Spleen (tissue), 11 donors: ENCODE measurements at regions not wholly inside any gene's neighbourhood (a gene's known extent, or its start where the extent isn't known, plus 50 kb on each side); places are given as distances from the start of the nearest gene placed in this dataset.

Experiments
- DNase-seq: peaks from one replicate; pipeline ENCODE4 v3.0.0-alpha.2; 2020
- H3K27ac ChIP-seq, 8 donors: fragments of 200-600 bp; sonication (generic) in 7 of 8; 1 replicate in 4 of 8; 2 replicates in 4 of 8; pipeline versions ENCODE4 v1.5.0 to v1.8.0; 2016 to 2021; ENCODE audit warnings: inconsistent platforms in 4 of 8, mild to moderate bottlenecking in 4 of 8, moderate library complexity in 1 of 8
- H3K27me3 ChIP-seq, 7 donors: fragments of 200-600 bp; sonication (generic) in 6 of 7; replicated peaks in 1 of 7; 1 replicate in 4 of 7; 2 replicates in 3 of 7; pipeline versions ENCODE4 v1.5.0 to v1.8.0; 2016 to 2021; ENCODE audit warnings: inconsistent platforms in 3 of 7, mild to moderate bottlenecking in 1 of 7
- H3K36me3 ChIP-seq, 6 donors: fragments of 200-600 bp; sonication (generic) in 5 of 6; 1 replicate in 4 of 6; 2 replicates in 2 of 6; pipeline versions ENCODE4 v1.5.0 to v1.8.0; 2016 to 2021; ENCODE audit warnings: inconsistent platforms in 2 of 6
- H3K4me1 ChIP-seq, 6 donors: fragments of 200-600 bp; sonication (generic) in 5 of 6; 1 replicate in 3 of 6; 2 replicates in 3 of 6; pipeline versions ENCODE4 v1.5.0 to v1.8.0; 2016 to 2021; ENCODE audit warnings: inconsistent platforms in 3 of 6
- H3K4me3 ChIP-seq, 8 donors: fragments of 200-600 bp; sonication (generic) in 7 of 8; 1 replicate in 4 of 8; 2 replicates in 4 of 8; pipeline versions ENCODE4 v1.5.0 to v1.8.0; 2016 to 2021; ENCODE audit warnings: inconsistent platforms in 4 of 8, mild to moderate bottlenecking in 4 of 8, moderate library complexity in 2 of 8
- H3K9me3 ChIP-seq, 8 donors: fragments of 200-600 bp; sonication (generic) in 7 of 8; 1 replicate in 4 of 8; 2 replicates in 4 of 8; pipeline versions ENCODE4 v1.5.0 to v1.8.0; 2016 to 2021; ENCODE audit warnings: inconsistent platforms in 4 of 8
- CTCF ChIP-seq, 11 experiments: fragments of 200-600 bp in 7 of 11; fragments of 450-650 bp in 4 of 11; sonication (generic) in 4 of 11; IDR thresholded peaks in 8 of 11; conservative IDR thresholded peaks in 3 of 11; 1 replicate in 7 of 11; 2 replicates in 4 of 11; pipeline versions ENCODE4 v1.4.0 to v1.8.0; 2016 to 2021; ENCODE audit warnings: antibody characterized with exemption in 11 of 11, inconsistent platforms in 4 of 11, mild to moderate bottlenecking in 1 of 11
- POLR2A ChIP-seq, 3 donors: fragments of 450-650 bp; IDR thresholded peaks; one replicate each; pipeline ENCODE4 v1.5.1; 2017; ENCODE audit warnings: antibody characterized with exemption in 3 of 3, mild to moderate bottlenecking in 1 of 3
- POLR2AphosphoS5 ChIP-seq, 3 donors: sonication (generic); formaldehyde crosslinking; IDR thresholded peaks; one replicate each; pipeline ENCODE4 v1.5.1; 2017; ENCODE audit warnings: antibody characterized with exemption in 3 of 3
- WGBS, 5 donors: extraction: QIAGEN DNeasy Blood & Tissue Kit in 3 of 5; methylation state at CpG; one replicate each; pipeline versions ENCODE4 v1.1.5 to v1.1.7; 2013 to 2018; 5-methylcytosine and 5-hydroxymethylcytosine counted together
- intact Hi-C: fragments of 100-400 bp; cut with DNase I; formaldehyde crosslinking; loops from one replicate; pipeline ENCODE4 v1.15.0; 2023; ENCODE audit warnings: low total_unique reads
- donor health status: healthy with polysubstance abuse.
- donor health status: DM: no; HTN: no; CAD: no; lungs with moderate emphysema.
- donor health status: DM: no; HTN: no; CAD: no.
- donor health status: Bipolar disorder and iron deficiency.
- donor health status: healthy.
- donor health status: DM: no; HTN: no; CAD: no.
- donor health status: DM: yes; HTN: yes; CAD: no.

- no peak overlapping the region for H3K27ac ChIP-seq
- no peak overlapping the region for H3K4me3 ChIP-seq
- DNase-seq: no peak
- 90 to 93% (median 90%) methylated on average over 9 of the region's 9 CpGs for WGBS, 5 donors
- TF ChIP-seq POLR2AphosphoS5 (IDR thresholded peaks at IDR 0.05): no peak
- no peak for TF ChIP-seq CTCF (IDR thresholded peaks at IDR 0.05 in 8 of 11, conservative IDR thresholded peaks at IDR 0.05 in 3 of 11)
- TF ChIP-seq POLR2A (IDR thresholded peaks at IDR 0.05): no peak
- H3K9me3 ChIP-seq: no peaks in the 10 kb centered on the region
- peaks cover 0 to 65% (median 40%) of the 10 kb centered on the region in 6 donors for H3K4me1 ChIP-seq
- intact Hi-C loops: no loop called here
- H3K27me3 ChIP-seq: no peaks in the 10 kb centered on the region
- no peaks in the 10 kb centered on the region for H3K36me3 ChIP-seq
Observed at GRCh38 chr15:31442226-31442625, 115.6 kb downstream of the KLF13 start.

GRCh38 chr15:31442699-31443111 lies 116.1 kb downstream of the KLF13 start:
- WGBS, 5 donors: 74 to 86% (median 75%) methylated on average over 4 of the region's 4 CpGs
- Histone ChIP-seq H3K27ac (no peak overlapping the region), H3K9me3 (no peaks in the 10 kb centered on the region), H3K4me1 (peaks cover 0 to 60% (median 35%) of the 10 kb centered on the region in 6 donors), H3K27me3 (no peaks in the 10 kb centered on the region), H3K4me3 (no peak overlapping the region), H3K36me3 (no peaks in the 10 kb centered on the region)
- intact Hi-C loops: no loop called here
- TF ChIP-seq POLR2A (IDR thresholded peaks at IDR 0.05) (no peak), POLR2AphosphoS5 (IDR thresholded peaks at IDR 0.05) (no peak), CTCF (IDR thresholded peaks at IDR 0.05 in 8 of 11, conservative IDR thresholded peaks at IDR 0.05 in 3 of 11) (no peak)
- no peak for DNase-seq

- TF ChIP-seq CTCF (IDR thresholded peaks at IDR 0.05 in 8 of 11, conservative IDR thresholded peaks at IDR 0.05 in 3 of 11): no peak
- TF ChIP-seq POLR2A (IDR thresholded peaks at IDR 0.05): no peak
- no peak for TF ChIP-seq POLR2AphosphoS5 (IDR thresholded peaks at IDR 0.05)
Observed at GRCh38 chr15:31444844-31445243, 118.2 kb downstream of the KLF13 start.

GRCh38 chr15:31446546-31446945 lies 119.9 kb downstream of the KLF13 start:
- WGBS, 5 donors: 90 to 97% (median 94%) methylated on average over 7 of the region's 7 CpGs
- intact Hi-C loops: no loop called here
- no peak for TF ChIP-seq CTCF (IDR thresholded peaks at IDR 0.05 in 8 of 11, conservative IDR thresholded peaks at IDR 0.05 in 3 of 11)
- TF ChIP-seq POLR2AphosphoS5 (IDR thresholded peaks at IDR 0.05): no peak
- TF ChIP-seq POLR2A (IDR thresholded peaks at IDR 0.05): no peak
- Histone ChIP-seq H3K4me3 (no peak overlapping the region), H3K9me3 (peaks cover 0 to 4% (median 0%) of the 10 kb centered on the region in 8 donors), H3K27me3 (no peaks in the 10 kb centered on the region), H3K27ac (no peak overlapping the region), H3K4me1 (peaks cover 0 to 36% (median 21%) of the 10 kb centered on the region in 6 donors), H3K36me3 (no peaks in the 10 kb centered on the region)
- DNase-seq: peak; percentile 35

More at GRCh38 chr15:31444844-31445243, 118.2 kb downstream of the KLF13 start:
- Histone ChIP-seq H3K36me3 (no peaks in the 10 kb centered on the region), H3K4me3 (no peak overlapping the region), H3K4me1 (peaks cover 0 to 53% (median 36%) of the 10 kb centered on the region in 6 donors), H3K27ac (no peak overlapping the region), H3K9me3 (no peaks in the 10 kb centered on the region), H3K27me3 (no peaks in the 10 kb centered on the region)
- intact Hi-C loops: no loop called here
- WGBS, 5 donors: 77 to 90% (median 89%) methylated on average over 3 of the region's 3 CpGs
- DNase-seq: no peak
